GM21576 (cell line): ENCODE measurements at regions not wholly inside any gene's neighbourhood (a gene's known extent, or its start where the extent isn't known, plus 50 kb on each side); places are given as distances from the start of the nearest gene placed in this dataset.
"Not testable (repeated sequence)": the region's sequence is repeated elsewhere in the genome, so short reads cannot be mapped to it uniquely, and the experiment has no call there.

Source experiments
- ATAC-seq: cut with Tn5 transposase; IDR thresholded peaks from one replicate; pipeline ENCODE4 v1.9.1; 2021; ENCODE audit warnings: mild to moderate bottlenecking, moderate library complexity; ENCODE audit not compliant: unreplicated experiment

DNA sequence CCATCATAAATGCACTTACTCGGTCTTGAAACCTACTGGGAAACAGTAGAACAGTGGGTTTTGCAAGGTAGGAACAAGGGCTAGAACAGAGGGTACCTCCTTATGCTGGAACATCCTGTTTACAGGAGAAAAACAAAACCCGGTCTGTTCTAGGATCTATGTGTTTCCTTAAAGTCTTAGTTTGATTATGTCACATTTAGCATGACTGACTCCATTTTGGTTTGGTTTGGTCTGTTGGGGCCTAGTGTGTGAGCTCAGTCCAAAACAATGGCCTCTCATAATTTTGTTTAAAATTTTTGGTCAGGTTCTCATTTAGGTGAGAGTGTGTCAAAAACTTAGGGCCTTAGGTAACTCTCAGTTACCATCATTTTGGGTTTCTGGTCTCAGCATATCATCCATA lies 96.3 kb upstream of the TRIM24 start:
- ATAC-seq: no peak

DNA sequence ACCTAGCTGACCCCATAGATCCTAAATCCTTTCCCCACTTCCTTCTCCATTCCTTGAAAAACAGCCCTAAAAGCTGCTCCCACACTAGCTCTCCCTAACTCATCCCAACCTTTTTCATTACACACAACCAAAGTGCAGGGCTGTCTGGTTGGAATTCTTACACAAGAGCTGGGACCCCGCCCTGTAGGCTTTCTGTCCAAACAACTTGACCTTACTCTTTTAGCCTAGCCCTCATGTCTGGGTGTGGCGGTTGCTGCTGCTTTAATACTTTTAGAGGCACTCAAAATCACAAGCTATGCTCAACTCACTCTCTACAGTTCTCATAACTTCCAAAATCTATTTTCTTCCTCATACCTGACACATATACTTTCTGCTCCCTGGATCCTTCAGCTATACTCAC lies 93.9 kb upstream of the TRIM24 start:
- not testable (repeated sequence) for ATAC-seq

DNA sequence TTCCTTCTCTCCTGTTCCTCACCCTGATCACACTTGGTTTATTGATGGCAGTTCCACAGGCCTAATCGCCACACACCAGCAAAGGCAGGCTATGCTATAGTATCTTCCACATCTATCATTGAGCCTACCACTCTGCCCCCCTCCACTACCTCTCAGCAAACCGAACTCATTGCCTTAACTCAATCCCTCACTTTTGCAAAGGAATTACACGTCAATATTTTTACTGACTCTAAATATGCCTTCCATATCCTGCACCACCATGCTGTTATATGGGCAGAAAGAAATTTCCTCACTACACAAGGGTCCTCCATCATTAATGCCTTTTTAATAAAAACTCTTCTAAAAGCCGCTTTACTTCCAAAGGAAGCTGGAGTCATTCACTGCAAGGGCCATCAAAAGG lies 93.4 kb upstream of the TRIM24 start:
- ATAC-seq: not testable (repeated sequence)

DNA sequence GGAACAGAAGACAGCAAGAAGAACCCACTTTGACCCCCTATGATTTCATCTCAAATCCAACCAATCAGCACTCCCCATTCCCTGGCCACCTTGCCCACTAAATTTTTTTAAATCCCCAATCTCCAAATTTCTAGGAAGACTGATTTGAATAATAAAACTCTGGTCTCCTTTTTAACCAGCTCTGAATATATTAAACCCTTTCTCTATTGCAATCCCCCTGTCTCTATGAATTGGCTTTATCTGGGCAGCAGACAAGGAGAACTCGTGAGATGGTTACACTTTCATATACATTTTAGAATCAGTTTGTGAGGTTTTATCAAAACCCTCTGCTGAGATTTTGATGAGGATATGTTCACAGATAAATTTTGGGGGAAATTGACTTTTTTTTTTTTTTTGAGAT lies 90.3 kb upstream of the TRIM24 start:
- ATAC-seq: no peak

DNA sequence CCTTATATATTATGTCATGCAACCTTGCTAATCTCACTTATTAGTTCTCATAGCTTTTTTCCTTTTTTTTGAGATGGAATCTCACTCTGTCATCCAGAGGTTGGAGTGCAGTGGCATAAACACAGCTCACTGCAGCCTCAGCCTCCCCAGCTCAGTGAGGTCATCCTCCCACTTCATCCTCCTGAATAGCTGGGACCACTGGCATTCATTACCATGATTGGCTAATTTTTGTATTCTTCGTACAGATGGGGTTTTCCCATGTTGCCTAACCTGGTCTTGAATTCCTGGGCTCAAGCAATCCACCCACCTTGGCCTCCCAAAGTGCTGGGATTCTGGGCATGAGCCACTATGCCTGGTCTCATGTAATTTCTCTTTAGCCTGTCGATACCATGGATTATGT lies 89.1 kb upstream of the TRIM24 start:
- ATAC-seq: no peak

- no peak for ATAC-seq
Observed at GRCh38 chr7:138374119-138374693, 85.9 kb upstream of the TRIM24 start.

GRCh38 chr7:138377306-138377705 lies 82.8 kb upstream of the TRIM24 start:
- no peak for ATAC-seq

DNA sequence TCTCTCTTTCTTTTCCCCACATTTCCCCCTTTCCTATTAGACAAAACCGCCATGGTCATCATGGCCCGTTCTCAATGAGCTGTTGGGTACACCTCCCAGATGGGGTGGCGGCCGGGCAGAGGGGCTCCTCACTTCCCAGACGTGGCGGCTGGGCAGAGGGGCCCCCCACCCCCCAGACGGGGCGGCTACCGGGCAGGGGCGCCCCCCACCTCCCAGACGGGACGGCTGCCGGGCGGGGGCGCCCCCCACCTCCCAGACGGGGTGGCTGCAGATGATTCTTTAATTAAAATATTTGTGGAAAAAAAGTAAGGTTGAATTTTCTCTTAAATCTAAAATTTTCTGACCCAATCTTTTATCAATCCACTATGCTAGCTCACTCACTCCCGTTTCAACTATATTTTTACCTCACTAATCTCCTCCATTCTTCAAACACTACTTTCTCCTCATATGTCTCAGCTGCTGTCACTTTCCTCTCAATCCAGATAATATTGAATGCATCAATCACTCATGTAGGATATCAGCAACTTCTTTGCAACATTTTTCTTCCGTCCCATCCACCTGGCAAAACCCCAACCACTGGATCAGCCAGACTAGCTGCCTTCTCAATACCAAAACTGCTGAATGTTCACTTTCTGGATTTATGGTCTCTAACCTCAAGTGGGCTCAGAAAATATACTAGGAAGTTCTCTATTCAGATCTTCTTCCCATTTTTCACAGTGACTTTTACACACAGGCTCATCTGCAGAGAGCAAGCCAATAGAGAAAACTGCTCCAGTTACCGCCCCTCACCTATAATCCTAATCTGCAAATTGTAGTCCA lies 81.1 kb upstream of the TRIM24 start:
- ATAC-seq: no peak

DNA sequence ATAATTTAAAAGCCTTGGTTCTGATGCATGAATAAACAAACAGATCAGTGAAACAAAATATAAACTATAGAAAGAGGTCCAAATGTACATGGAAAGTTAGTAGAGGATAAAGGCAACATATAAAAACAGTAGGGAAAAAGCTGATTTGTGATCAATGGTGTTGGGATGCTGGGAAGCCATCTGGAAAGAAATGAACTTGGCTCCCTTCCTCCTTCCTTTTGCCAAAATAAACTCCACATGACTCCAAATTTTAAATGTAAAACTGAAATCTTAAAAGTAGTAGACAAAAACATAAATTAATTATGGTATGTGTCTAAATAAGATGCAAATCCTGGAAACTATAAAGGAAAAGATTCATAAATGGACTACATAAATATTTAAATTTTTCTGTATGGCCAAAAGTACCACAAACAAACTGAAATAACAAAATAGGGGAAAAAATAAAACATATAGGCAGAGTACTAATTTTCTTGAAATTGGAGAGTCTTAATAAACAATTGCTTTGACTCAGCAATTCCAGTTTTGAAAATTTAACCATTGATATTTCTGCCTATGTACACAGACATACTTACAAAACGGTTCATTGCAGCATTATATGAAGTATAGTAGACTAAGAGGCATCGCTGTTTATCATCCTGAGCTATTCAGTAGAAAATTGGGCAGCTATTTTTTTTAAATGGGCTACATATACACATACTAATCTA lies 77.0 kb upstream of the TRIM24 start:
- no peak for ATAC-seq

GRCh38 chr7:138386821-138387220 lies 73.2 kb upstream of the TRIM24 start:
- no peak for ATAC-seq

- ATAC-seq: no peak
Observed at GRCh38 chr7:138387755-138388475, 72.1 kb upstream of the TRIM24 start.

- ATAC-seq: no peak
Observed at GRCh38 chr7:138388673-138389491, 71.2 kb upstream of the TRIM24 start.

DNA sequence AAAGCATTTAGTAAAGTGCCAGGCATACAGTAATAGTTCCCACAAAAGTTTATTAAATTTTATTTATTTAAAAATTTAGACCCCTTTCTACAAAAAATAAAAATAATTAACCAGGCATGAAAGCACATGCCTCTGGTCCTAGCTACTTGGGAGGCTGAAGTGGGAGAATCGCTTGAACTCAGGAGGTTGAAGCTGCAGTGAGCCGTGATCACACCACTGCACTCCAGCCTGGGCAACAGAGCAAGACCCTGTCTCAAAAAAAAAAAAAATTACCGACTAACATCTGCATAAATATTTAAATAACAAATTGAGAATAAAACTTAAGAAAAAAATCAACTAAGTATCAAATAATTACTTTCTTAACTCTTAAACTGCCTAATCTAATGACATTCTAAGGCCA lies 64.3 kb upstream of the TRIM24 start:
- no peak for ATAC-seq

DNA sequence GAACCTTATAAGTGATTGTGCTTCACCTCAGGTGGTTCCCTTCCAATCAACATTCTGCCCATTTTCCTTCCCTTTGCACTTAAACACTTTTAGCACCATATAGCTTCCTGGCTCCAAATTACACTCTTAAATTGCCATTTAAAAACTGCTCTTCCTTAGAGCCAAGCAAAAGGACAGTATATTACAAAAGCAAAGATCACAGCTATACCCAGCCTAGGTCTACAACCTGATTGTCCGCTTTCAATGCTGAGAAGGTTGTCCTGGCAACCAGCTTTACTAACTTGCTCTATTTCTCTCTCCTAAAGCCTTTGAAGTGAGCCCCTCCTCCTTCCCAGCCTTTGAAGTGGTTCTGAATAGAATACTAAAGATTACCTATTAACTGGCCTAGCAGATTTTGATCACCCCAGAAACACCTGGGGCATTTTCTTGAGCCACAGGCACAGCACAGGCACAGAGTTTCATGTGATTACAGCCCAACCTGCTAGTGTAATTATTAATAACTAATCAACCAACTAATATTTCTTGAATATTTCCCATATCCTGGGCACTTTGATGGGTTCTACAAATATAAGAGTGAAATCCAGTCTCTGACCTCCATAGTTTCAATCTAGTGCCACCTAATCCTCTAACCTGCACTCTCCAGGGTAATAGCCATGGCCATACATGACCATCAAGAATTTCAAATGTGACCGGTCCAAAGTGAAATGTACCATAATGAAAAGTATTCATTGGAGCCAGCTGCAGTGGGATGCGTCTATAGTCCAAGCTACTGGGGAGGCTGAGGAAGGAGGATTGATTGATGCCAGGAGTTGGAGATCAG lies 63.6 kb upstream of the TRIM24 start:
- ATAC-seq: peak; percentile 88

GRCh38 chr7:138397071-138397433 lies 63.0 kb upstream of the TRIM24 start:
- ATAC-seq: not testable (repeated sequence)

DNA sequence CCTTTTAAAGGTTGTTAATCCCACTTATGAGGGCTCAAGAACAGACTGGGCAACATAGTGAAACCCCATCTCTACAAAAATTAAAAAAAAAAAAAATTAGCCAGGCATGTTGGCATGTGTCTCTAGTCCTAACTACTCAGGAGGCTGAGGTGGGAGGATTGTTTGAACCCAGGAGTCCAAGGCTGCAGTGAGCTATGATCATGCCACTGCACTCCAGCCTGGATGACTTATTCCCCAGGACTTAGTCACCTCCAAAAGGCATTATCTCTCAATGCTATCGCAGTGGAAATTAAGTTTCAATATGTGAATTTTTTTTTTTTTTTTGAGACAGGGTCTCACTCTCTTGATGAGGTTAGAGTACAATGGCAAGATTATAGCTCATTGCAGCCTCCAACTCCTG lies 61.2 kb upstream of the TRIM24 start:
- no peak for ATAC-seq

DNA sequence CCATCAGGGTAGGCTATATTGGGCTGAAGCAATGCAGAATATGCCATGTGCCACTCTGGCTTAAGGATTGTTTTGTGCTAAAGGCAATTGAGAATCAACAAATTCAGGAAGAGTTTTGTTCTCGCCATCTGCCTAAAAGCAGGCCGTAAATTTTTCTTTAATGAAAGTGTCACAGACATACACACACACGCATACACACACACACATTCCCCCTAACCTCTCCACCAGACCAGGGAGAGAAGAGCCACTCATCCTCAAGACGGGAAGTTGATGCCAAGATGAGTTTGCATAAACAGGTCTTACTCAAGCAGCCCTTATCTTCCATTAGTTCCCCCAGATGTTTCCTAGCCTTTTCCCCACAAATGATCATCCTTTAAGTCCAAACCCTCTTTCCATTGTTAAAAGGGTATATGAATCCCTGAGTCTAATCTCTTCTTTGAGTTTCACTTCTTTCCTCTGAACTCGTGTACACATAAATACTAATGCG lies 59.6 kb upstream of the TRIM24 start:
- ATAC-seq: no peak

GRCh38 chr7:138402749-138403148 lies 57.3 kb upstream of the TRIM24 start:
- ATAC-seq: no peak

DNA sequence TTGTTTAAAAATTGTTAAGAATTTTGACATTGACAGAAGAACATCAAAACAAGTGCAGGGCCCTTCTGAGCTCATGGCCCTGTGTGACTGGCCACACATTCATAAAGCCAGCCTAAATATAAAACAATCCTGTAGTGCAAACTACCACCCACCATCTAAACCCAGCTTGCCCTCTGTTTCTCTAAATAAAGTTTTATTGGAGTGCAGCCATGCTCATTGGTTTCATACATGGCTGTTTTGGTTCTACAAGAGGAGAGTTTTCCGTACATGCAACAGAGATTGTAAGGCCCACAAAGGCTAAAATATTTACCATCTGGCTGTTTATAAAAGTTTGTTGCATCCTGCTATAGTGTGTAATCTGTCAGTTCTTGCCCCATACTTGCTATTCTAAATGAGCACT lies 54.6 kb upstream of the TRIM24 start:
- ATAC-seq: no peak

- no peak for ATAC-seq
Observed at GRCh38 chr7:138407792-138408191, 52.3 kb upstream of the TRIM24 start.
